Cardiac muscle cell (in vitro differentiated cells and primary cell): ENCODE measurements at regions not wholly inside any gene's neighbourhood (a gene's known extent, or its start where the extent isn't known, plus 50 kb on each side); places are given as distances from the start of the nearest gene placed in this dataset.

Experiments
- DNase-seq, 2 donors: peaks; one replicate each; pipeline versions ENCODE4 v3.0.0 to v3.0.0-alpha.2; 2010 to 2017; ENCODE audit warnings: low read depth in 1 of 2, low spot score in 1 of 2
- H3K27ac ChIP-seq: fragments of 200-600 bp; sonication (generic); 2 replicates; pipeline ENCODE4 v1.5.1; 2016
- H3K27me3 ChIP-seq: fragments of 200-600 bp; sonication (generic); 2 replicates; pipeline ENCODE4 v1.6.0; 2016; ENCODE audit warnings: control low read depth
- H3K36me3 ChIP-seq: fragments of 200-600 bp; sonication (generic); 2 replicates; pipeline ENCODE4 v1.5.1; 2016; ENCODE audit warnings: control low read depth
- H3K4me1 ChIP-seq: fragments of 200-600 bp; sonication (generic); 2 replicates; pipeline ENCODE4 v1.8.1; 2017; ENCODE audit warnings: low read depth, mild to moderate bottlenecking, mixed run types
- H3K4me3 ChIP-seq: fragments of 200-600 bp; sonication (generic); 2 replicates; pipeline ENCODE4 v1.5.1; 2016; ENCODE audit warnings: mild to moderate bottlenecking
- H3K9me3 ChIP-seq: fragments of 200-600 bp; sonication (generic); 2 replicates; pipeline ENCODE4 v1.5.1; 2017; ENCODE audit warnings: low read depth, mild to moderate bottlenecking, control low read depth
- CTCF ChIP-seq: IDR thresholded peaks from 2 replicates; pipeline ENCODE4 v1.5.1; 2012; ENCODE audit warnings: low read depth, mild to moderate bottlenecking, low read length

DNA sequence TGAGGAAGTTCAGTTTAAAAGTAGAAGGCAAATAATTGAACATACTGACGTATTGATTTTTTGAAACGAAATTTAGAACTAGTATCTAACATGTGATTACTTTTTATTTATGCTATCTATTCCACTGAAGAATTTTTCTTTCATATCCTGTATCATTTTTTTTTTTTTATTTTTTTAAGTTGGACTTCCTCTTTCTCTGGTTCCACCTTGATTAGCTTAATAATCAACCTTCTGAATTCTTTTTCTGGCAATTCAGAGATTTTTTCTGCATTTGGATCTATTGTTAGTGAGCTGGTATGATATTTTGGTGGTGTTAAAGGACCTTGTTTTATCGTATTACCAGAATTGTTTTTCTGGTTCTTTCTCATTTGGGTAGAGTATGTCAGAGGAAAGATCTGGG lies 411.2 kb downstream of the SOX11 start:
- Histone ChIP-seq H3K27ac (no peak overlapping the region), H3K4me1 (no peaks in the 10 kb centered on the region), H3K27me3 (no peaks in the 10 kb centered on the region), H3K4me3 (no peak overlapping the region), H3K9me3 (no peaks in the 10 kb centered on the region), H3K36me3 (no peaks in the 10 kb centered on the region)
- DNase-seq, result no peak
- no peak for TF ChIP-seq CTCF

GRCh38 chr2:6103949-6104348 lies 411.8 kb downstream of the SOX11 start:
- H3K4me1 ChIP-seq, result no peaks in the 10 kb centered on the region
- no peaks in the 10 kb centered on the region for H3K27me3 ChIP-seq
- no peak for TF ChIP-seq CTCF
- DNase-seq, result no peak
- H3K27ac ChIP-seq, result no peak overlapping the region
- H3K36me3 ChIP-seq, result no peaks in the 10 kb centered on the region
- no peaks in the 10 kb centered on the region for H3K9me3 ChIP-seq
- no peak overlapping the region for H3K4me3 ChIP-seq

- Histone ChIP-seq H3K9me3 (no peaks in the 10 kb centered on the region), H3K27ac (no peak overlapping the region), H3K4me3 (no peak overlapping the region), H3K4me1 (peaks cover 5% of the 10 kb centered on the region), H3K36me3 (no peaks in the 10 kb centered on the region), H3K27me3 (no peaks in the 10 kb centered on the region)
- no peak for DNase-seq
- no peak for TF ChIP-seq CTCF
Observed at GRCh38 chr2:6107290-6107689, 415.1 kb downstream of the SOX11 start.

- no peaks in the 10 kb centered on the region for H3K9me3 ChIP-seq
- TF ChIP-seq CTCF, result no peak
- H3K4me3 ChIP-seq, result no peak overlapping the region
- no peaks in the 10 kb centered on the region for H3K36me3 ChIP-seq
- no peaks in the 10 kb centered on the region for H3K27me3 ChIP-seq
- H3K4me1 ChIP-seq, result peaks cover 5% of the 10 kb centered on the region
- no peak overlapping the region for H3K27ac ChIP-seq
- DNase-seq, result peak in 1 of 2 donors; percentile 9
Observed at GRCh38 chr2:6109831-6110230, 417.6 kb downstream of the SOX11 start.

- no peak overlapping the region for H3K4me3 ChIP-seq
- H3K36me3 ChIP-seq, result no peaks in the 10 kb centered on the region
- TF ChIP-seq CTCF, result no peak
- peaks cover 5% of the 10 kb centered on the region for H3K4me1 ChIP-seq
- H3K27me3 ChIP-seq, result no peaks in the 10 kb centered on the region
- H3K27ac ChIP-seq, result no peak overlapping the region
- DNase-seq, result no peak
- no peaks in the 10 kb centered on the region for H3K9me3 ChIP-seq
Observed at GRCh38 chr2:6111781-6112261, 419.6 kb downstream of the SOX11 start.

DNA sequence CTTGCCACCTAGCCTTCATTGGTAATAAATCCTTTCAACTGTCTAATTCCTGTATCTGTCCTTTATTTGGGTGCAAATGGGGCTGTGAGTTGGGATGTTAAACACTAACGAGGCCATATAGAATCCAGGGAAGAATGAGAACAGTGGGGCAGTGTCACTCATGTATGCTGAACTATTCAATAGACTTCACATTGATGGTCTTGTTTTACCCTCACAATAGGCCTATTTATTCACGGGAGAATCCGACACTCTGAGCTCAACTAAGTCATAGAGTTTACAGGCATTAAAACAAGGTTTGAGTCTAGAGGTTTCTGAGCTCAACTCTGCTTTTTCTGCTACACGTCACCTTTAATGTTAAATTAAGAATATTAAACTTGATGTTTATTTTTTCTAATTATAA lies 421.6 kb downstream of the SOX11 start:
- H3K27ac ChIP-seq, result no peak overlapping the region
- H3K9me3 ChIP-seq, result no peaks in the 10 kb centered on the region
- no peaks in the 10 kb centered on the region for H3K36me3 ChIP-seq
- H3K4me1 ChIP-seq, result peaks cover 5% of the 10 kb centered on the region
- DNase-seq, result no peak
- no peak for TF ChIP-seq CTCF
- no peaks in the 10 kb centered on the region for H3K27me3 ChIP-seq
- no peak overlapping the region for H3K4me3 ChIP-seq
